Right cardiac atrium (tissue), 5 donors: ENCODE measurements at regions not wholly inside any gene's neighbourhood (a gene's known extent, or its start where the extent isn't known, plus 50 kb on each side); places are given as distances from the start of the nearest gene placed in this dataset.

Source experiments
- ATAC-seq, 2 donors: fragments of 200-7000 bp; cut with Tn5 transposase; one replicate each; pipeline versions ENCODE4 v1.8.0 to v1.9.1; 2020; ENCODE audit warnings: moderate library complexity in 2 of 2, mild to moderate bottlenecking in 1 of 2
- DNase-seq, 3 donors: peaks; one replicate each; pipeline ENCODE4 v3.0.0-alpha.2; 2020
- H3K27ac ChIP-seq: one replicate; pipeline ENCODE4 v1.5.1; 2013; ENCODE audit warnings: mild to moderate bottlenecking, low read length, control low read depth, moderate library complexity
- H3K27me3 ChIP-seq: one replicate; pipeline ENCODE4 v1.6.1; 2013; ENCODE audit not compliant: control insufficient read depth, insufficient read depth
- H3K4me1 ChIP-seq: one replicate; pipeline ENCODE4 v1.6.1; 2013; ENCODE audit warnings: low read length; ENCODE audit not compliant: control insufficient read depth, insufficient read depth
- H3K4me3 ChIP-seq: one replicate; pipeline ENCODE4 v1.5.1; 2013; ENCODE audit warnings: low read length, control low read depth
- H3K9me3 ChIP-seq: one replicate; pipeline ENCODE4 v1.6.1; 2013; ENCODE audit warnings: low read length; ENCODE audit not compliant: control insufficient read depth
- WGBS: extraction: QIAGEN DNeasy Blood & Tissue Kit; methylation state at CpG from one replicate; pipeline ENCODE4 v1.1.7; 2013; 5-methylcytosine and 5-hydroxymethylcytosine counted together
- intact Hi-C, 4 donors: fragments of 100-400 bp; cut with DNase I; formaldehyde crosslinking; loops; one replicate each; pipeline versions ENCODE4 v1.11.0 to v1.14.0; 2022 to 2023
- donor health status: healthy with polysubstance abuse.
- donor health status: DM: no; HTN: yes; CAD: no.
- donor health status: DM: no; HTN: no; CAD: no.
- donor health status: DM: no; HTN: yes; CAD: no; lungs with severe emphysema.
- donor health status: DM: yes; HTN: yes; CAD: no.

GRCh38 chr16:54697677-54698076, 233.0 kb upstream of the IRX5 start:
- no peaks in the 10 kb centered on the region for H3K27me3 ChIP-seq
- intact Hi-C loops, result no loop called here
- H3K4me1 ChIP-seq, result no peaks in the 10 kb centered on the region
- H3K4me3 ChIP-seq, result no peak overlapping the region
- no peak for ATAC-seq
- 64% methylated on average over 8 of the region's 8 CpGs for WGBS
- H3K27ac ChIP-seq, result no peak overlapping the region
- no peaks in the 10 kb centered on the region for H3K9me3 ChIP-seq
- DNase-seq, result no peak

DNA sequence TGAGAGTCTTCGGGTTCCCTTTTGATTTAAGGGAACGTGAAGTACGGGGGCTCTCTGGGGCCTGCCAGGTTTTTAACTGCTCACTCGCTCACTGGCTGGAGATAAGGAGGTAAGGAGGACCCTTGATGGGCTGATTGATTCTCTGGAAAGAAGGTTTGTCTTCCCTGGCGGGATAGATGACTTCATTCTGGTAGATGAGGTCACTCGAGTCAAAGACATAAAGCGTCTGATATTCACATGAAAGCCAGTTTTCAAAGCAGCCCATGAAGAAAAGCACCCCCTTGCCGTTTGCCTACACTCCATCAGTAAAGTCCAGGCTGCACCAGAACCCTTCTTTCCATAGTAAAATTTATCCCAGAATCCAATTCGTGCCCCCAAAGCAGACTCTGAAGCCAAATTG, 233.7 kb upstream of the IRX5 start:
- no peak for DNase-seq
- no peak overlapping the region for H3K4me3 ChIP-seq
- intact Hi-C loops, result no loop called here
- H3K27me3 ChIP-seq, result no peaks in the 10 kb centered on the region
- 59% methylated on average over 9 of the region's 9 CpGs for WGBS
- H3K4me1 ChIP-seq, result no peaks in the 10 kb centered on the region
- ATAC-seq, result no peak
- no peak overlapping the region for H3K27ac ChIP-seq
- H3K9me3 ChIP-seq, result no peaks in the 10 kb centered on the region

- 74% methylated on average over 8 of the region's 8 CpGs for WGBS
- no peaks in the 10 kb centered on the region for H3K4me1 ChIP-seq
- H3K9me3 ChIP-seq, result no peaks in the 10 kb centered on the region
- H3K27me3 ChIP-seq, result no peaks in the 10 kb centered on the region
- no peak for ATAC-seq
- no peak overlapping the region for H3K27ac ChIP-seq
- no peak overlapping the region for H3K4me3 ChIP-seq
- intact Hi-C loops, result no loop called here
- no peak for DNase-seq
Observed at GRCh38 chr16:54696522-54696921, 234.1 kb upstream of the IRX5 start.

DNA sequence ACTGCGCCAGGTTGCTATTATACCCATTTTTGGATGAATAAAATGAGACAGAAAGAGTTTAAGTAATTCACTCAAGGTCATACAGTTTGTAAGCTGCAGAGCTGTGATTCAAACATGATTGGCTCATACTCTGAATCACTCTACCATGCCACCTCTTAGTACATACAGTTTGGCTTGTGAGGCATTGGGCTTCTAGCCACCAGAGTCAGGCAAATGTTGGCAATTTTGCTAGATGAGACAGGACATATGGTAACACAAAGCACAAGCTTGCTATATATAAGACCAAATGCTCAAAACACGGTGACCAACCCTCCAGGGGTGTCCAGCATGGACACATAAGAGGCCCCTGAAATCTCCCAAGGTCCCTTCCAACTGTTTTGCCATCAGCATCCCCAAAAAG, 236.0 kb upstream of the IRX5 start:
- DNase-seq (no peak), ATAC-seq (no peak)
- Histone ChIP-seq H3K27me3 (no peaks in the 10 kb centered on the region), H3K4me1 (no peaks in the 10 kb centered on the region), H3K27ac (no peak overlapping the region), H3K9me3 (no peaks in the 10 kb centered on the region), H3K4me3 (no peak overlapping the region)
- 65% methylated on average over 2 of the region's 2 CpGs for WGBS
- intact Hi-C loops, result no loop called here

DNA sequence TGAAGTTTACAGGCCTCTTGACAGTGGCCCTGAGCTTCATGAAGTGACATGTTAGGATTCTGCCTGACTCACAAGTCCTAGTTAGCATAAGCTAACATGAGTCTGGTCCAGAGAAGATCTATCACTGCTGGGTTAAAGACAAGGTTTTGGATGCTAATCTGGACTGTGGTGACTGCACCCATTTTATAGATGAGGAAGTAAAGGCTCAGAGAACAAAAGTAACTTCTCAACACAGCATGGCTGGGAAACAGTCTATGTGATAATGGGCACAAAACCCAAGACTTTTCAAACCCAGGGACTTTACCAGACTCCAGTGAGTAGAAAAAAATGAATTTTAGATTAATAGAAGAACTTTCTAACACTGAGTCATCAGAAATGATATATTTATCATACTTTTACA, 236.8 kb upstream of the IRX5 start:
- no peak for ATAC-seq
- Histone ChIP-seq H3K27me3 (no peaks in the 10 kb centered on the region), H3K4me3 (no peak overlapping the region), H3K4me1 (no peaks in the 10 kb centered on the region), H3K27ac (no peak overlapping the region), H3K9me3 (no peaks in the 10 kb centered on the region)
- no peak for DNase-seq
- intact Hi-C loops, result no loop called here

- DNase-seq, result no peak
- no peaks in the 10 kb centered on the region for H3K27me3 ChIP-seq
- WGBS, result 67% methylated on average over 2 of the region's 2 CpGs
- ATAC-seq, result no peak
- no peak overlapping the region for H3K4me3 ChIP-seq
- no peaks in the 10 kb centered on the region for H3K9me3 ChIP-seq
- intact Hi-C loops, result no loop called here
- no peaks in the 10 kb centered on the region for H3K4me1 ChIP-seq
- H3K27ac ChIP-seq, result no peak overlapping the region
Observed at GRCh38 chr16:54690710-54691109, 240.0 kb upstream of the IRX5 start.

- Histone ChIP-seq H3K4me1 (no peaks in the 10 kb centered on the region), H3K9me3 (no peaks in the 10 kb centered on the region), H3K4me3 (no peak overlapping the region), H3K27ac (no peak overlapping the region), H3K27me3 (no peaks in the 10 kb centered on the region)
- intact Hi-C loops, result no loop called here
- ATAC-seq, result no peak
- DNase-seq, result no peak
- WGBS, result 84% methylated on average over 2 of the region's 2 CpGs
Observed at GRCh38 chr16:54690306-54690705, 240.4 kb upstream of the IRX5 start.

GRCh38 chr16:54689072-54689865, 241.4 kb upstream of the IRX5 start:
- Histone ChIP-seq H3K4me1 (no peaks in the 10 kb centered on the region), H3K4me3 (no peak overlapping the region), H3K27me3 (no peaks in the 10 kb centered on the region), H3K27ac (no peak overlapping the region), H3K9me3 (no peaks in the 10 kb centered on the region)
- DNase-seq (no peak), ATAC-seq (no peak)
- WGBS, result 90% methylated on average over 7 of the region's 7 CpGs
- intact Hi-C loops, result no loop called here

DNA sequence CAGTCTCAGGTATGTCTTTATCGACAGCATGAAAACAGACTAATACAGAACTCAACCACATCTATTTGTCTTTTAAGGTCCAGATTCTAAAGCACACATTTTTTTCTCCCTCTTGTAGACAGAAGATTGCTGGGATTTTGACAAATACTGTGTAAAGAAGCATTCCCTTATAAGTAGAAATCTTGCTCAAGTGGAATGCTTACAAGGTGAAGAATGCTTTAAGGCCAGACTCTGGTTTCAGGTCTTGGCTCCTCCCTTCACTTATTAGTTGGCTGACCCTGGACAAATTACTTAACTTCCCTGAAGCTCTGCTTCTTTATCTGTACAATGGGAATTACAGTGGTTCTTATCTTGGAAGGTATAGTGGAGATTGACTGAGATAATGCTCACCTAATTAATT, 242.3 kb upstream of the IRX5 start:
- no peak overlapping the region for H3K27ac ChIP-seq
- no peaks in the 10 kb centered on the region for H3K4me1 ChIP-seq
- no peaks in the 10 kb centered on the region for H3K9me3 ChIP-seq
- 96% methylated on average over 1 of the region's 1 CpG for WGBS
- intact Hi-C loops, result no loop called here
- H3K27me3 ChIP-seq, result no peaks in the 10 kb centered on the region
- no peak overlapping the region for H3K4me3 ChIP-seq
- no peak for ATAC-seq
- DNase-seq, result no peak

GRCh38 chr16:54687043-54687899, 243.4 kb upstream of the IRX5 start:
- 49% methylated on average over 8 of the region's 8 CpGs for WGBS
- Histone ChIP-seq H3K27ac (no peak overlapping the region), H3K4me3 (no peak overlapping the region), H3K4me1 (no peaks in the 10 kb centered on the region), H3K9me3 (no peaks in the 10 kb centered on the region), H3K27me3 (no peaks in the 10 kb centered on the region)
- intact Hi-C loops, result no loop called here
- ATAC-seq, result peak in 1 of 2 donors; percentile 41
- DNase-seq, result no peak

- no peaks in the 10 kb centered on the region for H3K9me3 ChIP-seq
- no peak overlapping the region for H3K27ac ChIP-seq
- no peaks in the 10 kb centered on the region for H3K27me3 ChIP-seq
- ATAC-seq (no peak), DNase-seq (no peak)
- no peaks in the 10 kb centered on the region for H3K4me1 ChIP-seq
- intact Hi-C loops, result no loop called here
- no peak overlapping the region for H3K4me3 ChIP-seq
Observed at GRCh38 chr16:54685682-54686081, 245.0 kb upstream of the IRX5 start.
